GM10266 (cell line): ENCODE measurements at regions not wholly inside any gene's neighbourhood (a gene's known extent, or its start where the extent isn't known, plus 50 kb on each side); places are given as distances from the start of the nearest gene placed in this dataset.

ENCODE experiments used
- DNase-seq: peaks from one replicate; pipeline ENCODE4 v3.0.0; 2012; ENCODE audit errors: extremely low spot score
- TF ChIP-seq, protein P1 (sequence below): IDR thresholded peaks from 2 replicates; pipeline ENCODE4 v1.5.1; 2012; ENCODE audit warnings: mild to moderate bottlenecking, low read depth; ENCODE audit not compliant: control insufficient read depth, insufficient read depth; ENCODE audit errors: missing control alignments

DNA sequence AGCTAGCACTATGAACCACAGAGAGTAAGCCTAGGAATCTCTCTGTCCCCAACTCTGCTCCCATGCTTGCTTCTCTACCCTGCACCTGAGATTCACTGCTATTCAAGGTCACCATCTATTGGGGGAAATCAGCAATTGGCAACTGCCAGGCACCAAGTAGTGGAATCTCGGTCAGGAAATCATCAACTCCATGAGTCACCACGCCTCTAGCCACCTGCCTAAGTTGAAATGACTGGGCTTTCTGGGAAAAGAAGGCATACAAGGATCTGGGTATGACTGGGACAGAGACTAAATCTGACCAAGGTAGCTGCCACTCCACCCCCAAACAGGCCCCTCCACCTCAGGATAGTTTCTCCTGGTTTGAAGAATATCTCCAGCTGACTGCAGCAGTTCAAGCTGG is 464.1 kb upstream of the CBLB start:
- TF ChIP-seq, protein P1, sequence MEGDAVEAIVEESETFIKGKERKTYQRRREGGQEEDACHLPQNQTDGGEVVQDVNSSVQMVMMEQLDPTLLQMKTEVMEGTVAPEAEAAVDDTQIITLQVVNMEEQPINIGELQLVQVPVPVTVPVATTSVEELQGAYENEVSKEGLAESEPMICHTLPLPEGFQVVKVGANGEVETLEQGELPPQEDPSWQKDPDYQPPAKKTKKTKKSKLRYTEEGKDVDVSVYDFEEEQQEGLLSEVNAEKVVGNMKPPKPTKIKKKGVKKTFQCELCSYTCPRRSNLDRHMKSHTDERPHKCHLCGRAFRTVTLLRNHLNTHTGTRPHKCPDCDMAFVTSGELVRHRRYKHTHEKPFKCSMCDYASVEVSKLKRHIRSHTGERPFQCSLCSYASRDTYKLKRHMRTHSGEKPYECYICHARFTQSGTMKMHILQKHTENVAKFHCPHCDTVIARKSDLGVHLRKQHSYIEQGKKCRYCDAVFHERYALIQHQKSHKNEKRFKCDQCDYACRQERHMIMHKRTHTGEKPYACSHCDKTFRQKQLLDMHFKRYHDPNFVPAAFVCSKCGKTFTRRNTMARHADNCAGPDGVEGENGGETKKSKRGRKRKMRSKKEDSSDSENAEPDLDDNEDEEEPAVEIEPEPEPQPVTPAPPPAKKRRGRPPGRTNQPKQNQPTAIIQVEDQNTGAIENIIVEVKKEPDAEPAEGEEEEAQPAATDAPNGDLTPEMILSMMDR, result peak; percentile 27

DNA sequence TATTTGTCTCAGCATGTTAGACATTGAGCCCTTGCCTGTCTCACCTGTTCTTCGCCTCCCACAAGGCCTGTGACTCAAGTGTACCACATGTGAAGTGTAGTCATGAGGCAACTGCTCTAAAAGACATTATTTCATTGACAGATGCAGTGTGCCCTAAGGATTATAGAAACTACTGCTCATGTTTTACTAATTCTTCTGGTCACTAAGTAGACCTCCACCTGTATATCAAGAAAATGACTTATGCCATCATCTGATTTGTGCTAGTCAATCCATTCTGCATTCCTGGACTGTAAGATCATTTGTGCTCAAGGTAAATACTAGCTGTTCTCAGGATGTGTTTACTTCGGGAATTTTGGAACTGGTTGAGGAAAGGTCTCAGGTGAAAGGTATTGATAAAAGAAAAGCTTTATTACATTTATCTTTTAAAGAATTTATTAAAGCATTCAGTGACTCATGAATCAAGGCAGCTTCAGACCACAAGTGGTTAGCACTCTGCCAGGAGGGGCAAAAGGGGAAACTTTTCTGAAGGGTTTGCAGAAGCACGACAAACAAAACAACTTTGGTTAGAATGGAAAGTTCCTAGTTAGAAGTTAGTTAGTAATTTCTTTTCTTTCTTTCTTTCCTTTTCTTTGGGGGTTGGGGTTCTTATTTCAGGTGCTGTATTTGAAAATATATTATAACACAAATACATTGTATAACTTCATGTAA is 465.3 kb upstream of the CBLB start:
- TF ChIP-seq, protein P1, result no peak
- DNase-seq, result no peak

More for the DNA sequence above, 464.1 kb upstream of the CBLB start:
- no peak for DNase-seq

DNA sequence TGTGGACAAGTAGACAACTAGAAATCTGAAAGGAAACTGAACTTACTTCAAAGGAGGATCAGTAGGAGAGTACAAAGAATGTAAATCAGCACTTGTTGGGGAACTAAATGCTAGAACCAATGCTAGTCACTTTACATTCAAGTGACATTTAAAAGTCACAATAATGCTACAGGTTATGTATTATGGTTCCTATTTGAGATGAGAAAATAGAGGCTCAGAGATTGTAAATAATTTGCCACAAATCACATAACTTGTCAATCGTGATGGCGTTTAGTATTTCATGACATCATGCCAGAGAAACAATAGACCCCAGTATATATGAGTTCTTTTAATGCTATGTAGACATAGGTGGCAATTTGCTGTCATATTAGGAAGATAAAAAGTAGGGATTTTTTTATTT is 467.8 kb upstream of the CBLB start:
- DNase-seq, result no peak

DNA sequence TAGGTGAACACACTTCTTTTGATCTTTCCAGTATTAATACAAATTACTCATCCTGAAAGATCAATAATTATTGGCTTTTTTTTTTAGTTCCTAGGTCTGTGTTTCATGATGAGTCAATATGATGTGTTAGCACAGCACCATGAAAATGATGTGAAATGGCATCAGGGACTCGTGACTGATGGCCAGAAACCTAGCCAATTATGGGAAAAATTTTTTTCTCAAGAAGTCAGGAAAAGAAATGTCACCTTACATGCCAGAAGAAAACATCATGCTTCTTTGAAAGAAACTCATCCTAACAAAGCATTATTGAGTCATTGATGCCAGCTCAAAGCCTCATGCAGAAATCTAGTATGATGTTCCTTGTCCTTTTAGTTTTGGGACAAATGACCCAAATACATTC is 468.3 kb upstream of the CBLB start:
- no peak for DNase-seq
- TF ChIP-seq, protein P1, result no peak

More for the DNA sequence above, 467.8 kb upstream of the CBLB start:
- TF ChIP-seq, protein P1, result no peak

DNA sequence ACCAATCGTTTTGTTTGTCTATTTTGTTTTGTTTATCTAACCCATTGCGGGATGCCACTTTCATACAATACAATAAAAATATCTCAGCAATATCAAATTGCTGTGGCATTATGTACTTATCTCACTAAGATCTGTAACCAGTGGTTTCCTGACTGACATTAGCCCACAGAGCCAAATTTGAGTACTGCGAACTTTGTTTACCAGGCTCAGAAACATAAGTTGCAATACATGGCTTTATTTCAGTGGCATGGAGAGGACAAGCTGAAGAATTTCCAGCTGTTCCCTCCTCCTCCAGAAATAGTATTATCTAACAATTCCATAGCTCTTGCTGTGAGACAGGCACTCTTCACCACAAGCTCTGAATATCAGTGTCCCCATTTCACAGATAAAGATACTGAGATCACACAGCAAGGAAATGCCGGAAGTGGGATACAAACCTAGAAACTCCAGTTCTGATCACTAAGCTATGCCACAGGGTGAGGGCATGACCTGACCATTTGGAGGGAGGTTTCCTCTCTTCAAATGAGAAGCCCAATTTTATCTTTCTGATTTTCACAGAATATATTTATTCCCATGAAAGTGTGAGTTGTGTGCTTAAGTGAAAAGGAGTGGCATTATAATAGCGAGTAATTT is 469.9 kb upstream of the CBLB start:
- TF ChIP-seq, protein P1, result no peak

DNA sequence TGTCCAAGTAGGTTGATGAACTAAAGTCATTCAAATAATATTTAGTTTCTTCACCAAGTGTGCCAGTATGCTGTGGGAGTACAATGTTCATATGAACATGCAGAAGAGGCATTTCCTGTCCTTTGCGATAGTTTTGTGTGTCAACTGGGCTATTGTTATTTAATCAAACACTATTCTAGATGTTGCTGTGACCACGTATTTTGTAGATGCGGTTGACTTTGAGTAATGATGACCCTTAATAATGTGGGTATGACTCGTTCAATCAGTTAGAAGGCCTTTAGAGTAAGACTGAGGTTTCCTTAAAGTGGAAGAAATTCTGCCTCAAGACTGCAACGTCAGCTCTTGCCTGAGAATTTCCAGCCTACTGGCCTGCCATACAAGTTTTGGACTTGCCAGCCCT is 470.7 kb upstream of the CBLB start:
- DNase-seq, result no peak
- TF ChIP-seq, protein P1, result no peak

More for the DNA sequence above, 469.9 kb upstream of the CBLB start:
- DNase-seq, result no peak

DNA sequence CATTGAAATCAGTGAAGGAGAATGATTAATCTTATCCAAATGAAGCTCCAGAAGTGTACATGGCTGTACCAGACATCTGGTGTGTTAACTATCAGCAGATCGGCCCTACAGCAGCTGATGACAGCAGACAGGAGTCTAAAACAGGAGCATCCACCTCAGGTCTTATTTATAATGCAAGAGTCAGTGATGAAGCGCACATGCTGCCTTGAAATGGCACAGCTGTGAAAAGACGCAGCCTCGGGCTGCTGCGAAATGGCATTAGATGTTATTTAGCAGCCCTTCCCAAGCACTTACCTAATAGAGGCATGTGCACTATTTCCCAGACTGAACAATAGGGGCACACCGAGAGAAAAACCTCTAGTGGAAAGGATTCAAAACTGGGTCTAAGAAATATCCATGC is 472.3 kb upstream of the CBLB start:
- DNase-seq, result no peak
- TF ChIP-seq, protein P1, result no peak
